GM21367 (cell line): ENCODE measurements at regions not wholly inside any gene's neighbourhood (a gene's known extent, or its start where the extent isn't known, plus 50 kb on each side); places are given as distances from the start of the nearest gene placed in this dataset.

ENCODE experiments used
- ATAC-seq: cut with Tn5 transposase; IDR thresholded peaks from one replicate; pipeline ENCODE4 v1.9.1; 2021; ENCODE audit not compliant: unreplicated experiment

GRCh38 chr18:2442006-2442405, 129.3 kb downstream of the METTL4 start:
- ATAC-seq = no peak

- no peak for ATAC-seq
Observed at GRCh38 chr18:2442726-2443275, 128.5 kb downstream of the METTL4 start.

- no peak for ATAC-seq
Observed at GRCh38 chr18:2444201-2444875, 127.0 kb downstream of the METTL4 start.

GRCh38 chr18:2448565-2449151, 122.6 kb downstream of the METTL4 start:
- no peak for ATAC-seq

- no peak for ATAC-seq
Observed at GRCh38 chr18:2451556-2451955, 119.7 kb downstream of the METTL4 start.

GRCh38 chr18:2459886-2460285, 111.4 kb downstream of the METTL4 start:
- ATAC-seq = no peak

GRCh38 chr18:2466978-2467377, 104.3 kb downstream of the METTL4 start:
- no peak for ATAC-seq

- no peak for ATAC-seq
Observed at GRCh38 chr18:2468051-2468450, 103.3 kb downstream of the METTL4 start.

GRCh38 chr18:2471523-2471922, 99.8 kb downstream of the METTL4 start:
- ATAC-seq = no peak

GRCh38 chr18:2478662-2479061, 92.6 kb downstream of the METTL4 start:
- no peak for ATAC-seq

- ATAC-seq = no peak
Observed at GRCh38 chr18:2480536-2480935, 90.8 kb downstream of the METTL4 start.

- no peak for ATAC-seq
Observed at GRCh38 chr18:2482706-2483475, 88.4 kb downstream of the METTL4 start.

GRCh38 chr18:2485983-2486382, 85.3 kb downstream of the METTL4 start:
- no peak for ATAC-seq

GRCh38 chr18:2486426-2486825, 84.9 kb downstream of the METTL4 start:
- ATAC-seq = no peak
